ENCODE measurements at regions not wholly inside any gene's neighbourhood (a gene's known extent, or its start where the extent isn't known, plus 50 kb on each side); places are given as distances from the start of the nearest gene placed in this dataset.

DNA sequence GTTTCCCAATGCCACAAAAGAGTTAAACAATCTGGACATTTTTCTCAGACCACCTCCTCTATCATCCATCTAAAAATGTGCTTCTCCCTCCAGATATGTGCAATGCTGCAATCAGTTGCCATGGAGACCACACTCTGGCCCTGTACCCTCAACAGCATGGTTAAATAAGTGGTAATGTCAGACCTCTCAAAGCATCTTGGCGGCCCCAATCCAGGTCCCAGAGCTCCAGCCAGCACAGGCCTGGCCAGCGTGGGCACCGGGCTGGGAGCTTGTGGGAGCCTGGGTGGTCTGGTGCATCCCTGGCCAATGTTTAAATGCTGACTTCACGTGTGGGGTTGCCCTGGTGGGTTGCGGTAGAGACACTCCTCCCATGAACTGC lies 362.9 kb upstream of the ZNF32 start (continued):
- TF ChIP-seq, protein P1, sequence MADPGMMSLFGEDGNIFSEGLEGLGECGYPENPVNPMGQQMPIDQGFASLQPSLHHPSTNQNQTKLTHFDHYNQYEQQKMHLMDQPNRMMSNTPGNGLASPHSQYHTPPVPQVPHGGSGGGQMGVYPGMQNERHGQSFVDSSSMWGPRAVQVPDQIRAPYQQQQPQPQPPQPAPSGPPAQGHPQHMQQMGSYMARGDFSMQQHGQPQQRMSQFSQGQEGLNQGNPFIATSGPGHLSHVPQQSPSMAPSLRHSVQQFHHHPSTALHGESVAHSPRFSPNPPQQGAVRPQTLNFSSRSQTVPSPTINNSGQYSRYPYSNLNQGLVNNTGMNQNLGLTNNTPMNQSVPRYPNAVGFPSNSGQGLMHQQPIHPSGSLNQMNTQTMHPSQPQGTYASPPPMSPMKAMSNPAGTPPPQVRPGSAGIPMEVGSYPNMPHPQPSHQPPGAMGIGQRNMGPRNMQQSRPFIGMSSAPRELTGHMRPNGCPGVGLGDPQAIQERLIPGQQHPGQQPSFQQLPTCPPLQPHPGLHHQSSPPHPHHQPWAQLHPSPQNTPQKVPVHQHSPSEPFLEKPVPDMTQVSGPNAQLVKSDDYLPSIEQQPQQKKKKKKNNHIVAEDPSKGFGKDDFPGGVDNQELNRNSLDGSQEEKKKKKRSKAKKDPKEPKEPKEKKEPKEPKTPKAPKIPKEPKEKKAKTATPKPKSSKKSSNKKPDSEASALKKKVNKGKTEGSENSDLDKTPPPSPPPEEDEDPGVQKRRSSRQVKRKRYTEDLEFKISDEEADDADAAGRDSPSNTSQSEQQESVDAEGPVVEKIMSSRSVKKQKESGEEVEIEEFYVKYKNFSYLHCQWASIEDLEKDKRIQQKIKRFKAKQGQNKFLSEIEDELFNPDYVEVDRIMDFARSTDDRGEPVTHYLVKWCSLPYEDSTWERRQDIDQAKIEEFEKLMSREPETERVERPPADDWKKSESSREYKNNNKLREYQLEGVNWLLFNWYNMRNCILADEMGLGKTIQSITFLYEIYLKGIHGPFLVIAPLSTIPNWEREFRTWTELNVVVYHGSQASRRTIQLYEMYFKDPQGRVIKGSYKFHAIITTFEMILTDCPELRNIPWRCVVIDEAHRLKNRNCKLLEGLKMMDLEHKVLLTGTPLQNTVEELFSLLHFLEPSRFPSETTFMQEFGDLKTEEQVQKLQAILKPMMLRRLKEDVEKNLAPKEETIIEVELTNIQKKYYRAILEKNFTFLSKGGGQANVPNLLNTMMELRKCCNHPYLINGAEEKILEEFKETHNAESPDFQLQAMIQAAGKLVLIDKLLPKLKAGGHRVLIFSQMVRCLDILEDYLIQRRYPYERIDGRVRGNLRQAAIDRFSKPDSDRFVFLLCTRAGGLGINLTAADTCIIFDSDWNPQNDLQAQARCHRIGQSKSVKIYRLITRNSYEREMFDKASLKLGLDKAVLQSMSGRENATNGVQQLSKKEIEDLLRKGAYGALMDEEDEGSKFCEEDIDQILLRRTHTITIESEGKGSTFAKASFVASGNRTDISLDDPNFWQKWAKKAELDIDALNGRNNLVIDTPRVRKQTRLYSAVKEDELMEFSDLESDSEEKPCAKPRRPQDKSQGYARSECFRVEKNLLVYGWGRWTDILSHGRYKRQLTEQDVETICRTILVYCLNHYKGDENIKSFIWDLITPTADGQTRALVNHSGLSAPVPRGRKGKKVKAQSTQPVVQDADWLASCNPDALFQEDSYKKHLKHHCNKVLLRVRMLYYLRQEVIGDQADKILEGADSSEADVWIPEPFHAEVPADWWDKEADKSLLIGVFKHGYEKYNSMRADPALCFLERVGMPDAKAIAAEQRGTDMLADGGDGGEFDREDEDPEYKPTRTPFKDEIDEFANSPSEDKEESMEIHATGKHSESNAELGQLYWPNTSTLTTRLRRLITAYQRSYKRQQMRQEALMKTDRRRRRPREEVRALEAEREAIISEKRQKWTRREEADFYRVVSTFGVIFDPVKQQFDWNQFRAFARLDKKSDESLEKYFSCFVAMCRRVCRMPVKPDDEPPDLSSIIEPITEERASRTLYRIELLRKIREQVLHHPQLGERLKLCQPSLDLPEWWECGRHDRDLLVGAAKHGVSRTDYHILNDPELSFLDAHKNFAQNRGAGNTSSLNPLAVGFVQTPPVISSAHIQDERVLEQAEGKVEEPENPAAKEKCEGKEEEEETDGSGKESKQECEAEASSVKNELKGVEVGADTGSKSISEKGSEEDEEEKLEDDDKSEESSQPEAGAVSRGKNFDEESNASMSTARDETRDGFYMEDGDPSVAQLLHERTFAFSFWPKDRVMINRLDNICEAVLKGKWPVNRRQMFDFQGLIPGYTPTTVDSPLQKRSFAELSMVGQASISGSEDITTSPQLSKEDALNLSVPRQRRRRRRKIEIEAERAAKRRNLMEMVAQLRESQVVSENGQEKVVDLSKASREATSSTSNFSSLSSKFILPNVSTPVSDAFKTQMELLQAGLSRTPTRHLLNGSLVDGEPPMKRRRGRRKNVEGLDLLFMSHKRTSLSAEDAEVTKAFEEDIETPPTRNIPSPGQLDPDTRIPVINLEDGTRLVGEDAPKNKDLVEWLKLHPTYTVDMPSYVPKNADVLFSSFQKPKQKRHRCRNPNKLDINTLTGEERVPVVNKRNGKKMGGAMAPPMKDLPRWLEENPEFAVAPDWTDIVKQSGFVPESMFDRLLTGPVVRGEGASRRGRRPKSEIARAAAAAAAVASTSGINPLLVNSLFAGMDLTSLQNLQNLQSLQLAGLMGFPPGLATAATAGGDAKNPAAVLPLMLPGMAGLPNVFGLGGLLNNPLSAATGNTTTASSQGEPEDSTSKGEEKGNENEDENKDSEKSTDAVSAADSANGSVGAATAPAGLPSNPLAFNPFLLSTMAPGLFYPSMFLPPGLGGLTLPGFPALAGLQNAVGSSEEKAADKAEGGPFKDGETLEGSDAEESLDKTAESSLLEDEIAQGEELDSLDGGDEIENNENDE (IDR thresholded peaks at IDR 0.05; ENCODE audit: insufficient replicate concordance, low read length): no peak
- TF ChIP-seq RXRA (IDR thresholded peaks at IDR 0.05; ENCODE audit: insufficient read depth, low read depth, low read length) (no peak), CHD1 (IDR thresholded peaks at IDR 0.05; ENCODE audit: low read depth, low read length) (no peak), CBX5 (IDR thresholded peaks at IDR 0.05; ENCODE audit: low read depth, low read length) (no peak), SIN3A (conservative IDR thresholded peaks at IDR 0.05 in 1 of 2, IDR thresholded peaks at IDR 0.05 in 1 of 2; ENCODE audit: low read depth in 1 of 2, low read length in 2 of 2) (no peak), EGR1 (IDR thresholded peaks at IDR 0.05; ENCODE audit: borderline replicate concordance, low read depth, low read length) (no peak), SP2 (IDR thresholded peaks at IDR 0.05; ENCODE audit: low read length) (no peak), CEBPB (IDR thresholded peaks at IDR 0.05; ENCODE audit: low read depth, low read length) (no peak)
- TF ChIP-seq, protein P2, sequence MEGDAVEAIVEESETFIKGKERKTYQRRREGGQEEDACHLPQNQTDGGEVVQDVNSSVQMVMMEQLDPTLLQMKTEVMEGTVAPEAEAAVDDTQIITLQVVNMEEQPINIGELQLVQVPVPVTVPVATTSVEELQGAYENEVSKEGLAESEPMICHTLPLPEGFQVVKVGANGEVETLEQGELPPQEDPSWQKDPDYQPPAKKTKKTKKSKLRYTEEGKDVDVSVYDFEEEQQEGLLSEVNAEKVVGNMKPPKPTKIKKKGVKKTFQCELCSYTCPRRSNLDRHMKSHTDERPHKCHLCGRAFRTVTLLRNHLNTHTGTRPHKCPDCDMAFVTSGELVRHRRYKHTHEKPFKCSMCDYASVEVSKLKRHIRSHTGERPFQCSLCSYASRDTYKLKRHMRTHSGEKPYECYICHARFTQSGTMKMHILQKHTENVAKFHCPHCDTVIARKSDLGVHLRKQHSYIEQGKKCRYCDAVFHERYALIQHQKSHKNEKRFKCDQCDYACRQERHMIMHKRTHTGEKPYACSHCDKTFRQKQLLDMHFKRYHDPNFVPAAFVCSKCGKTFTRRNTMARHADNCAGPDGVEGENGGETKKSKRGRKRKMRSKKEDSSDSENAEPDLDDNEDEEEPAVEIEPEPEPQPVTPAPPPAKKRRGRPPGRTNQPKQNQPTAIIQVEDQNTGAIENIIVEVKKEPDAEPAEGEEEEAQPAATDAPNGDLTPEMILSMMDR (IDR thresholded peaks at IDR 0.05; ENCODE audit: control extremely low read depth in 1 of 3, insufficient read depth in 1 of 3, low read depth in 1 of 3, low read length in 3 of 3): no peak

Data from H1 (cell line).